WERI-Rb-1 (cell line): ENCODE measurements at regions not wholly inside any gene's neighbourhood (a gene's known extent, or its start where the extent isn't known, plus 50 kb on each side); places are given as distances from the start of the nearest gene placed in this dataset.
"Not testable (repeated sequence)": the region's sequence is repeated elsewhere in the genome, so short reads cannot be mapped to it uniquely, and the experiment has no call there.

Experiments used
- DNase-seq: peaks from one replicate; pipeline ENCODE4 v3.0.0-alpha.2; 2020
- H3K27ac ChIP-seq: fragments of 250-450 bp; sonication (Bioruptor Pico); 2 replicates; pipeline ENCODE4 v1.5.1; 2020; ENCODE audit warnings: mild to moderate bottlenecking, moderate library complexity
- H3K27me3 ChIP-seq: fragments of 250-450 bp; sonication (Bioruptor Pico); 2 replicates; pipeline ENCODE4 v1.5.1; 2021; ENCODE audit warnings: mild to moderate bottlenecking, low read depth, moderate library complexity; ENCODE audit not compliant: insufficient read depth, severe bottlenecking
- H3K36me3 ChIP-seq: fragments of 250-450 bp; sonication (Bioruptor Pico); 2 replicates; pipeline ENCODE4 v1.5.1; 2020; ENCODE audit warnings: mild to moderate bottlenecking, moderate library complexity
- H3K4me3 ChIP-seq: 2 replicates; pipeline ENCODE4 v1.5.1; 2011; ENCODE audit warnings: low read depth, mild to moderate bottlenecking, control low read depth, low read length
- H3K9me3 ChIP-seq: fragments of 250-450 bp; sonication (Bioruptor Pico); 2 replicates; pipeline ENCODE4 v1.5.1; 2021; ENCODE audit warnings: mild to moderate bottlenecking, moderate library complexity; ENCODE audit not compliant: severe bottlenecking
- CTCF ChIP-seq: IDR thresholded peaks from 2 replicates; pipeline ENCODE4 v1.5.1; 2011; ENCODE audit warnings: low read depth, mild to moderate bottlenecking, control low read depth, inconsistent platforms, low read length

GRCh38 chr20:30816182-30816645, 441.2 kb upstream of the DEFB115 start:
- DNase-seq, result no peak

GRCh38 chr20:30821615-30822014, 435.8 kb upstream of the DEFB115 start:
- not testable (repeated sequence) for H3K27ac ChIP-seq, H3K27me3 ChIP-seq, DNase-seq, H3K36me3 ChIP-seq, H3K9me3 ChIP-seq, H3K4me3 ChIP-seq

More at GRCh38 chr20:30816182-30816645, 441.2 kb upstream of the DEFB115 start:
- no peak overlapping the region for H3K27ac ChIP-seq
- peak overlapping the region; percentile 29 for H3K4me3 ChIP-seq
- no peaks in the 10 kb centered on the region for H3K9me3 ChIP-seq
- H3K27me3 ChIP-seq, result no peaks in the 10 kb centered on the region
- no peak for TF ChIP-seq CTCF
- H3K36me3 ChIP-seq, result no peaks in the 10 kb centered on the region

GRCh38 chr20:30824666-30825065, 432.8 kb upstream of the DEFB115 start:
- DNase-seq, H3K27ac ChIP-seq, H3K27me3 ChIP-seq, H3K4me3 ChIP-seq, H3K36me3 ChIP-seq, H3K9me3 ChIP-seq: not testable (repeated sequence)

GRCh38 chr20:30845923-30846322, 411.5 kb upstream of the DEFB115 start:
- not testable (repeated sequence) for H3K9me3 ChIP-seq, H3K4me3 ChIP-seq, DNase-seq, H3K27me3 ChIP-seq, H3K36me3 ChIP-seq, H3K27ac ChIP-seq

GRCh38 chr20:30868271-30868670, 389.2 kb upstream of the DEFB115 start:
- not testable (repeated sequence) for H3K9me3 ChIP-seq, DNase-seq, H3K36me3 ChIP-seq, H3K4me3 ChIP-seq, H3K27me3 ChIP-seq, H3K27ac ChIP-seq

- not testable (repeated sequence) for H3K27me3 ChIP-seq, H3K36me3 ChIP-seq, H3K4me3 ChIP-seq, DNase-seq, H3K27ac ChIP-seq, H3K9me3 ChIP-seq
Measured at GRCh38 chr20:30871127-30871526, 386.3 kb upstream of the DEFB115 start.

- not testable (repeated sequence) for DNase-seq, H3K27me3 ChIP-seq, H3K9me3 ChIP-seq, H3K27ac ChIP-seq, H3K36me3 ChIP-seq, H3K4me3 ChIP-seq
Measured at GRCh38 chr20:30872252-30872651, 385.2 kb upstream of the DEFB115 start.

- not testable (repeated sequence) for H3K27me3 ChIP-seq, H3K9me3 ChIP-seq, H3K36me3 ChIP-seq, H3K4me3 ChIP-seq, H3K27ac ChIP-seq, DNase-seq
Measured at GRCh38 chr20:30875868-30876267, 381.6 kb upstream of the DEFB115 start.

- DNase-seq, result peak; percentile 37
- not testable (repeated sequence) for H3K4me3 ChIP-seq, H3K36me3 ChIP-seq, H3K9me3 ChIP-seq, H3K27me3 ChIP-seq, H3K27ac ChIP-seq
- peak; percentile 18; the same call in 1 of the 2 replicates for TF ChIP-seq CTCF
Measured at GRCh38 chr20:30891400-30891799, 366.1 kb upstream of the DEFB115 start.
